ENCODE measurements at regions not wholly inside any gene's neighbourhood (a gene's known extent, or its start where the extent isn't known, plus 50 kb on each side); places are given as distances from the start of the nearest gene placed in this dataset.

DNA sequence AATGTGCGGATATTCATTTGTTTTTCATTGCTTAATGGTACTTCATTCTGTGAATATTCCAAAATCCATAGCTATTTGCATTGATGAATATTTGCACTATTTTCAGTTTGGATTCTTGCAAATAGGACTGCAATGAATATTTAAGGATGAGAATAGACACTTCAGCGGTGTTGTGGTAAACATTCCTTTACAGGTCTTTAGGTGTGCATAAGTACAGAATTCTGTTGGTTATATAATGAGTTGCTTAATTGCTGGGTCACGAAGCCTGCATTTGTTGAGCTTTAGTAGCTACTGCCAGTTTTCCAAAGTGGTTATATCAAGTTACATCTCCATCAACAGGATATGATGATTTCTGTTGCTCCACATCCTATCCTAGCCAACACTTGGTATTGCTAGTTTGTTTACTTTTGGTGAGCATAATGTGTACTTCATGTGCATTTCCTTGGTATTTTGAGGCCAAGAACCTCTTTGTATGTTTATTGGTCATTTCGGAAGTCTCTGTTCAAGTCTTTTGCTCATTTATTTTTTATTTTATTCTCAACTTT lies 64.2 kb upstream of the CYYR1 start:
- TF ChIP-seq GATA2 (IDR thresholded peaks at IDR 0.05; ENCODE audit: low read depth, low read length) (no peak), GATA3 (IDR thresholded peaks at IDR 0.05; ENCODE audit: low read depth, low read length) (no peak)
